Hepatocyte (in vitro differentiated cells): ENCODE measurements at regions not wholly inside any gene's neighbourhood (a gene's known extent, or its start where the extent isn't known, plus 50 kb on each side); places are given as distances from the start of the nearest gene placed in this dataset.
A peak's percentile ranks its signal among the peaks of the same experiment; 100 is the strongest.

Experiments used
- DNase-seq: peaks from one replicate; pipeline ENCODE4 v3.0.0-alpha.2; 2016; ENCODE audit warnings: low spot score
- H2AFZ ChIP-seq: fragments of 200-600 bp; sonication (generic); 2 replicates; pipeline ENCODE4 v1.6.0; 2016; ENCODE audit warnings: antibody characterized with exemption, mild to moderate bottlenecking
- H3K27ac ChIP-seq: fragments of 200-600 bp; sonication (generic); 2 replicates; pipeline ENCODE4 v1.5.1; 2016; ENCODE audit warnings: mild to moderate bottlenecking
- H3K27me3 ChIP-seq: fragments of 200-600 bp; sonication (generic); 2 replicates; pipeline ENCODE4 v1.6.1; 2016
- H3K36me3 ChIP-seq: fragments of 200-600 bp; sonication (generic); replicated peaks from 2 replicates; pipeline ENCODE4 v1.5.1; 2016; ENCODE audit warnings: low read depth; ENCODE audit not compliant: insufficient read depth
- H3K4me1 ChIP-seq: fragments of 200-600 bp; sonication (generic); 2 replicates; pipeline ENCODE4 v1.5.1; 2016; ENCODE audit warnings: mild to moderate bottlenecking, moderate library complexity; ENCODE audit not compliant: insufficient read depth
- H3K4me2 ChIP-seq: fragments of 200-600 bp; sonication (generic); 2 replicates; pipeline ENCODE4 v1.6.0; 2016
- H3K4me3 ChIP-seq: fragments of 200-600 bp; sonication (generic); 2 replicates; pipeline ENCODE4 v1.5.1; 2016; ENCODE audit warnings: mild to moderate bottlenecking
- H3K79me2 ChIP-seq: fragments of 200-600 bp; sonication (generic); 2 replicates; pipeline ENCODE4 v1.6.0; 2017; ENCODE audit warnings: mild to moderate bottlenecking
- H3K9me2 ChIP-seq: fragments of 200-600 bp; sonication (generic); replicated peaks from 2 replicates; pipeline ENCODE4 v1.6.0; 2017; ENCODE audit warnings: mild to moderate bottlenecking; ENCODE audit not compliant: insufficient read depth
- H3K9me3 ChIP-seq: fragments of 200-600 bp; sonication (generic); 2 replicates; pipeline ENCODE4 v1.5.1; 2016; ENCODE audit warnings: low read depth, mild to moderate bottlenecking
- H4K20me1 ChIP-seq: fragments of 200-600 bp; sonication (generic); 2 replicates; pipeline ENCODE4 v1.6.0; 2016; ENCODE audit warnings: mild to moderate bottlenecking; ENCODE audit not compliant: insufficient read depth, poor library complexity, severe bottlenecking
- CTCF ChIP-seq: fragments of 200-600 bp; sonication (generic); IDR thresholded peaks from 2 replicates; pipeline ENCODE4 v1.5.1; 2016; ENCODE audit warnings: antibody characterized with exemption, mild to moderate bottlenecking; ENCODE audit not compliant: poor library complexity
- EZH2 ChIP-seq: fragments of 200-600 bp; sonication (generic); IDR thresholded peaks from 2 replicates; pipeline ENCODE4 v1.6.1; 2016; ENCODE audit warnings: antibody characterized with exemption, mild to moderate bottlenecking, borderline replicate concordance
- EZH2phosphoT487 ChIP-seq: fragments of 200-600 bp; sonication (generic); IDR thresholded peaks from one replicate; pipeline ENCODE4 v1.6.1; 2018; ENCODE audit warnings: antibody characterized with exemption, mild to moderate bottlenecking, low read depth, moderate library complexity; ENCODE audit not compliant: unreplicated experiment, severe bottlenecking
- WGBS: methylation state at CpG from one replicate; pipeline ENCODE4 v1.1.6; 2016; ENCODE audit warnings: low lambda C conversion rate; ENCODE audit errors: missing lambda C conversion rate; 5-methylcytosine and 5-hydroxymethylcytosine counted together

- no peak overlapping the region for H2AFZ ChIP-seq
- no peak for TF ChIP-seq CTCF
- TF ChIP-seq EZH2: no peak
- no peak for TF ChIP-seq EZH2phosphoT487
- H3K36me3 ChIP-seq: no peaks in the 10 kb centered on the region
- 81% methylated on average over 5 of the region's 5 CpGs for WGBS
- H3K79me2 ChIP-seq: no peaks in the 10 kb centered on the region
- H3K4me1 ChIP-seq: peaks cover 17% of the 10 kb centered on the region
- H4K20me1 ChIP-seq: no peaks in the 10 kb centered on the region
- H3K4me2 ChIP-seq: peak overlapping the region; percentile 2
- peak overlapping the region; percentile 93 for H3K27ac ChIP-seq
- H3K4me3 ChIP-seq: no peak overlapping the region
- no peaks in the 10 kb centered on the region for H3K9me3 ChIP-seq
- no peak for DNase-seq
- no peaks in the 10 kb centered on the region for H3K27me3 ChIP-seq
- no peaks in the 10 kb centered on the region for H3K9me2 ChIP-seq
Observed at GRCh38 chr1:29985606-29985945, 737.8 kb downstream of the MATN1 start.

- no peaks in the 10 kb centered on the region for H4K20me1 ChIP-seq
- H3K27me3 ChIP-seq: no peaks in the 10 kb centered on the region
- no peaks in the 10 kb centered on the region for H3K9me2 ChIP-seq
- no peak overlapping the region for H3K4me3 ChIP-seq
- no peak for TF ChIP-seq EZH2phosphoT487
- TF ChIP-seq CTCF: no peak
- no peak for TF ChIP-seq EZH2
- WGBS: 61% methylated on average over 7 of the region's 7 CpGs
- peak; percentile 46 for DNase-seq
- peaks cover 17% of the 10 kb centered on the region for H3K4me1 ChIP-seq
- peak overlapping the region; percentile 93 for H3K27ac ChIP-seq
- H3K9me3 ChIP-seq: no peaks in the 10 kb centered on the region
- no peak overlapping the region for H2AFZ ChIP-seq
- H3K79me2 ChIP-seq: no peaks in the 10 kb centered on the region
- H3K4me2 ChIP-seq: peak overlapping the region; percentile 51
- H3K36me3 ChIP-seq: no peaks in the 10 kb centered on the region
Observed at GRCh38 chr1:29984862-29985605, 738.4 kb downstream of the MATN1 start.

- H3K27ac ChIP-seq: peak overlapping the region; percentile 93
- H3K9me2 ChIP-seq: no peaks in the 10 kb centered on the region
- no peaks in the 10 kb centered on the region for H3K27me3 ChIP-seq
- WGBS: 57% methylated on average over 11 of the region's 11 CpGs
- no peak overlapping the region for H2AFZ ChIP-seq
- H3K79me2 ChIP-seq: no peaks in the 10 kb centered on the region
- no peak overlapping the region for H3K4me3 ChIP-seq
- DNase-seq: peak; percentile 63
- peaks cover 17% of the 10 kb centered on the region for H3K4me1 ChIP-seq
- no peaks in the 10 kb centered on the region for H4K20me1 ChIP-seq
- peak overlapping the region; percentile 51 for H3K4me2 ChIP-seq
- no peaks in the 10 kb centered on the region for H3K9me3 ChIP-seq
- H3K36me3 ChIP-seq: no peaks in the 10 kb centered on the region
- no peak for TF ChIP-seq EZH2phosphoT487
- no peak for TF ChIP-seq EZH2
- no peak for TF ChIP-seq CTCF
Observed at GRCh38 chr1:29984166-29984861, 739.1 kb downstream of the MATN1 start.
